Progenitor cell of endocrine pancreas (in vitro differentiated cells): ENCODE measurements at regions not wholly inside any gene's neighbourhood (a gene's known extent, or its start where the extent isn't known, plus 50 kb on each side); places are given as distances from the start of the nearest gene placed in this dataset.

Experiments
- DNase-seq: peaks from one replicate; pipeline ENCODE4 v3.0.0; 2021; ENCODE audit warnings: low spot score; ENCODE audit not compliant: unreplicated experiment
- H3K27ac Mint-ChIP-seq: 2 replicates; pipeline ENCODE4 v1.8.0; 2021; ENCODE audit warnings: mild to moderate bottlenecking, moderate library complexity, mixed read lengths
- H3K27me3 Mint-ChIP-seq: 2 replicates; pipeline ENCODE4 v1.8.0; 2021; ENCODE audit warnings: mixed read lengths
- H3K36me3 Mint-ChIP-seq: 2 replicates; pipeline ENCODE4 v1.8.0; 2022; ENCODE audit warnings: mixed read lengths; ENCODE audit not compliant: insufficient read depth
- H3K4me1 Mint-ChIP-seq: 2 replicates; pipeline ENCODE4 v1.8.0; 2021; ENCODE audit warnings: low read depth, mixed read lengths
- H3K4me3 Mint-ChIP-seq: 2 replicates; pipeline ENCODE4 v1.8.0; 2021; ENCODE audit warnings: low read depth, mild to moderate bottlenecking, moderate library complexity, mixed read lengths
- H3K9me3 Mint-ChIP-seq: 2 replicates; pipeline ENCODE4 v1.8.0; 2021; ENCODE audit warnings: low read depth, mixed read lengths
- CTCF ChIP-seq: fragments of 200-600 bp; sonication (generic); IDR thresholded peaks from one replicate; pipeline ENCODE4 v1.5.0; 2021; ENCODE audit warnings: antibody characterized with exemption, mild to moderate bottlenecking; ENCODE audit not compliant: unreplicated experiment

DNA sequence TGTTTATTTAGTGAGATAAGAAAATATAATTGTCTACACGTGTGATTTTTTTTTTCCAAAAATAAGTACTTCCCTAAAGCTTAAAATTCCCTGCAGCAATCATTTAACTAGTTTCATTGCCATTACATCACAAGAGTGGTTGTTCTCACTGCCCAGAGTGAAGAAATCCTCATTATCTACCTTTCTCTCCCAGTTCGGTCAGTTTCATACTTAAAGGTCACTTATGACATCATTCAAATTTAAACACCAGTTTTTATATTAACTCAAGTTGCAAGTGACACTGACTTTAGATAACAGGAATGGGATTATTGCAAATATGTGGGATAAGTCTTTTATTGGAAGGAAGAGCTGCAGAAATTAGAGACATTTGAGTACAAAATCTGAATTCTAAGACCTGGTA, 1699.8 kb upstream of the IGFBP7 start:
- H3K9me3 Mint-ChIP-seq, result no peaks in the 10 kb centered on the region
- H3K4me1 Mint-ChIP-seq, result peaks cover 17% of the 10 kb centered on the region
- no peak for TF ChIP-seq CTCF
- no peak overlapping the region for H3K27ac Mint-ChIP-seq
- DNase-seq, result no peak
- H3K27me3 Mint-ChIP-seq, result peaks cover 64% of the 10 kb centered on the region
- H3K36me3 Mint-ChIP-seq, result no peaks in the 10 kb centered on the region
- H3K4me3 Mint-ChIP-seq, result no peak overlapping the region

GRCh38 chr4:58809366-58809765, 1699.2 kb upstream of the IGFBP7 start:
- Mint-ChIP-seq H3K4me1 (peaks cover 17% of the 10 kb centered on the region), H3K36me3 (no peaks in the 10 kb centered on the region), H3K9me3 (no peaks in the 10 kb centered on the region), H3K4me3 (no peak overlapping the region), H3K27me3 (peaks cover 60% of the 10 kb centered on the region), H3K27ac (no peak overlapping the region)
- TF ChIP-seq CTCF, result no peak
- no peak for DNase-seq

DNA sequence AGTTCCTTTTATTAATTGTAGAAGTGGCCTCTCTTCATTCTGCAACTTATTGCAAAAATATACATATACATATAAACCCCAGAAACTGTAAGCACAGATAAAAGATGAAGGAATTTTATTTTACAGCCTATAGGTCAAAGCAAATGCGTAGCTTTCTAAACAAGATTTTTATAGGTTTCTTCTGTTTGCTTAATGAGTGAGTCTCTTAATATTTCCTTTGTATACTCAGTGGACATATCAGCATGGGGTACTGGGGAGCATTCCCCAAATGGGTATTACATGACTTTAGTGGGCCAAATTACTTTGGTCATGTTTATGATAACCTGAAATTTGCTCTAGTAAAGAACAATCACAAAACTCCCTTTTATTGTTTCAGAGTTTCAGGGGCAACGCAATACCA, 1698.6 kb upstream of the IGFBP7 start:
- DNase-seq, result no peak
- H3K4me1 Mint-ChIP-seq, result peaks cover 17% of the 10 kb centered on the region
- no peaks in the 10 kb centered on the region for H3K36me3 Mint-ChIP-seq
- H3K27ac Mint-ChIP-seq, result no peak overlapping the region
- H3K4me3 Mint-ChIP-seq, result no peak overlapping the region
- TF ChIP-seq CTCF, result no peak
- H3K9me3 Mint-ChIP-seq, result no peaks in the 10 kb centered on the region
- peaks cover 59% of the 10 kb centered on the region for H3K27me3 Mint-ChIP-seq

DNA sequence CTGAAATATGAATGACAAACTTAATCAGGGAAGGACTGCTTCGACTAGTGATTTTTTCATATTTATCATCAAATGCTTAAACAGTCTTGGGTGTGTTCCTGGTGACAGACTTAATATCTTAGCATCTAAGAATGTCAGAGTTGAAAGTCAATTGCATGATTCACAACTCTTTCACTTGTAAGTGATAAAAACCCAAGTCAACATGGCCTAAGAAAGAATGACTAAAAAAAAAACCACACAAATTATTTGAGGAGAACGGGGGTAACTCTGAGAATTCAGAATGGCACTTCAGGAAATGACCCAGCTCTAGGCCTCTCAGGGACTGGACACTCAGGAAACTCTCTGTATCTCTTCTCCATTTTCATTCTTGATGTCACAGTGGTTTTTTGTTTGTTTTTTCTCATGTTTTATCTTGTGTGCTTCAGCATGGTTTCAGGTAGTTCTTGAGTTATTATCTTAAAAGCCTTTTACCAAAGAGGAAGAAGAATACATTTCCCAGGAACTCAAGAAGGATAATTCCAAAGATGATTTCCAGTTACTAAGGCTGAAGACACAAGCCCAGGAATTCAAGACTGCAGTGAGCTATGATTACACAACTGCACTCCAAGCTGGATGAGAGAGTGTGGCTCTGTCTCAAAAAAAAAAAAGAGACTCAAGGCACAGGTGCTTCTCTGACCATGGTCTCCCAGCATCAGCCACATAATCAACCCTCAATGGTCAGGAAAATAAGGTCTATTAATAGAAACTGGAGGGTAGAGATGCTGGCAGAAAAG, 1697.8 kb upstream of the IGFBP7 start:
- TF ChIP-seq CTCF, result no peak
- Mint-ChIP-seq H3K27me3 (peaks cover 56% of the 10 kb centered on the region), H3K27ac (no peak overlapping the region), H3K9me3 (no peaks in the 10 kb centered on the region), H3K4me1 (peaks cover 17% of the 10 kb centered on the region), H3K36me3 (no peaks in the 10 kb centered on the region), H3K4me3 (no peak overlapping the region)
- no peak for DNase-seq

- no peak overlapping the region for H3K27ac Mint-ChIP-seq
- no peak for DNase-seq
- H3K4me1 Mint-ChIP-seq, result no peaks in the 10 kb centered on the region
- TF ChIP-seq CTCF, result no peak
- no peak overlapping the region for H3K4me3 Mint-ChIP-seq
- no peaks in the 10 kb centered on the region for H3K27me3 Mint-ChIP-seq
- H3K36me3 Mint-ChIP-seq, result no peaks in the 10 kb centered on the region
- no peaks in the 10 kb centered on the region for H3K9me3 Mint-ChIP-seq
Observed at GRCh38 chr4:58776627-58777026, 1666.4 kb upstream of the IGFBP7 start.
